Right forelimb (tissue), 1 donor: ENCODE measurements at regions not wholly inside any gene's neighbourhood (a gene's known extent, or its start where the extent isn't known, plus 50 kb on each side); places are given as distances from the start of the nearest gene placed in this dataset.

Experiments
- DNase-seq: peaks from one replicate; pipeline ENCODE4 v3.0.0-alpha.2; 2018

- no peak for DNase-seq
These were observed 191.7 kb downstream of the RASSF9 start for GRCh38 chr12:85644508-85644907.

- DNase-seq, result no peak
These were observed 182.3 kb downstream of the RASSF9 start for GRCh38 chr12:85653731-85654455.

- no peak for DNase-seq
These were observed 181.8 kb downstream of the RASSF9 start for GRCh38 chr12:85654456-85654840.

- no peak for DNase-seq
These were observed 179.6 kb downstream of the RASSF9 start for GRCh38 chr12:85656561-85656960.

- DNase-seq, result no peak
These were observed 179.0 kb downstream of the RASSF9 start for GRCh38 chr12:85657251-85657650.

GRCh38 chr12:85657836-85658630 lies 178.2 kb downstream of the RASSF9 start:
- no peak for DNase-seq

GRCh38 chr12:85659754-85660530 lies 176.3 kb downstream of the RASSF9 start:
- no peak for DNase-seq

GRCh38 chr12:85661461-85662206 lies 174.6 kb downstream of the RASSF9 start:
- no peak for DNase-seq

GRCh38 chr12:85662207-85662602 lies 174.0 kb downstream of the RASSF9 start:
- no peak for DNase-seq

- DNase-seq, result no peak
These were observed 172.6 kb downstream of the RASSF9 start for GRCh38 chr12:85663631-85664030.

GRCh38 chr12:85664429-85664828 lies 171.8 kb downstream of the RASSF9 start:
- no peak for DNase-seq

GRCh38 chr12:85669911-85670310 lies 166.3 kb downstream of the RASSF9 start:
- DNase-seq, result no peak

- DNase-seq, result no peak
These were observed 163.8 kb downstream of the RASSF9 start for GRCh38 chr12:85672436-85672835.

- no peak for DNase-seq
These were observed 162.2 kb downstream of the RASSF9 start for GRCh38 chr12:85673921-85674420.

GRCh38 chr12:85676816-85677749 lies 159.1 kb downstream of the RASSF9 start:
- no peak for DNase-seq

- no peak for DNase-seq
These were observed 156.9 kb downstream of the RASSF9 start for GRCh38 chr12:85679296-85679695.

GRCh38 chr12:85680881-85681280 lies 155.3 kb downstream of the RASSF9 start:
- DNase-seq, result no peak

- DNase-seq, result no peak
These were observed 154.9 kb downstream of the RASSF9 start for GRCh38 chr12:85681333-85681732.

- DNase-seq, result no peak
These were observed 153.2 kb downstream of the RASSF9 start for GRCh38 chr12:85683051-85683450.

- DNase-seq, result no peak
These were observed 147.4 kb downstream of the RASSF9 start for GRCh38 chr12:85688837-85689236.

GRCh38 chr12:85690146-85690545 lies 146.1 kb downstream of the RASSF9 start:
- DNase-seq, result no peak
